NCI-H146 (cell line): ENCODE measurements at regions not wholly inside any gene's neighbourhood (a gene's known extent, or its start where the extent isn't known, plus 50 kb on each side); places are given as distances from the start of the nearest gene placed in this dataset.
"Not testable (repeated sequence)": the region's sequence is repeated elsewhere in the genome, so short reads cannot be mapped to it uniquely, and the experiment has no call there.

Source experiments
- DNase-seq: peaks from one replicate; lab custom pipeline; 2025; lab: John Stamatoyannopoulos, UW

DNA sequence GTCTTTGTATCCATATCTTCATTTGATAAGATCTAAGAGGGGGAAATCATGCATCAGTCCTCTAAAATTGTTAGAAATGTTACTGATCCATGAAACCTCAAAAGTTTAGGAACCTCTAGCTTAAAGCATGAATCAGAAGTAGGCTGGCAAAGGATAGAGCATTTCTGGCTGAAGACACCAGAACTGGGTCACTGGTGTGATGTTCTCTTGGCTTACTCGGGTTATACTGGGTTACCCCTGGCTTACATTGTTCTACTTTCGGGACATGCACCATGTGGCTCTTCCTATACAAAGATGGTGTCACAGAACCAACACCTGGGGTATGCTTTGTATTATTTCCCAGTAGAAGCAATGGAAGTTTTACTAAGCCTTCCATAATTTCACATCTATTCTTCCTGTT, 83.2 kb upstream of the TNP1 start:
- no peak for DNase-seq

GRCh38 chr2:216942465-216942864, 82.6 kb upstream of the TNP1 start:
- no peak for DNase-seq

DNA sequence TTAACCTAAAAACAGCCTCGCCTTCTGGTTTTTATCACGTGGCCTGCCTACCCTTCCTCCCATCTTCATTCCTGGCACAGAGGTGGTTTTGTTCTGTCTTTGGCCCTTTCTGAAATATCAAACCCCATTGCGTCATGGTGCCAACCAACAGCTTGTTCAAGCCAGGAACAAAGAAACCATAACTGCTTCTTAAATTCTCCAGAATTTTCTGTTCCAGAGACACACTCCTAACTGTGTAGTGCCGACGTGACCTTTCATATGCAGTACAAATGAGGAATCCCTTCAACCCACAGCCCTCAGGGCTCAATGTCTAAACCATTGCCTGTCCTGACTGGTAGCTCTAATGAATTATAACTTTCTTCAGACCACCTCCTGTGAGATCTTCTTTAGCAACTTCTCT, 82.2 kb upstream of the TNP1 start:
- no peak for DNase-seq

GRCh38 chr2:216936954-216937357, 77.1 kb upstream of the TNP1 start:
- peak; percentile 50 for DNase-seq

- no peak for DNase-seq
Observed at GRCh38 chr2:216934623-216935022, 74.8 kb upstream of the TNP1 start.

- no peak for DNase-seq
Observed at GRCh38 chr2:216934151-216934550, 74.3 kb upstream of the TNP1 start.

- DNase-seq: no peak
Observed at GRCh38 chr2:216932863-216933548, 73.1 kb upstream of the TNP1 start.

DNA sequence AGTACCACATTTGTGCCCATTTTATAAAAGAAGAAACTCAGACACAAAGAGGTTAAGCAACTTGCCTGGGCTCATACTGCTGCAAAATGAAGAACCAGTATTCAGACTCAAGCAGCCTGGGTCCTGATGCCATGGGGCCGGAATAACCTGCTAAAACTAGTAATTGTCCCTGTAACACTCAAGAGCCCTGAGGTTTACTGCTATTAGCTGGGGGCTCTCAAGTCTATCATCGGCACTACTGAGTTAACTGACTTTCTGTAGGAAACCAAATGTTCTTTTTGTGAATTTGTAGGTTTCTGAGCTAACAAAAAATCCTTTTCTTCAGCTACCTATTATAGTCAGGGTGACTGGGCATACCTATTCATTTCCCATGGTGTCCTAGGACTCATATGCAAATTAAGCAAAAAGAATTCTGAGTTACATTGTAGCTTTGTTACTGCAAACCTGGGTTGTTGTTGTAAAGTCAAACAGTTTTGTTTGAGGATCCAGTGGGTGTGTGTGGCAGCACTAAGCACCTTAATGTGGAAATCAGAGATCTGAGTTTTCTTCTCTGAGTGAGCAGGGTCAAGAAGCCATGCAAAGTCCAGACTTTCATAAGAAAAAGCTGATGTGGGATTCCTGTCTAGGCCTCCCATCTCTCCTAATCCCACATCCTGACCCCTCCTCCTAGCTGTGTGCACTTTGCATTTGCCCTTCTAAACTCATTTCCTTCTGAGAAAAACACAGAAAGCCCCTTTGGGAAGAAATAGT, 72.4 kb upstream of the TNP1 start:
- DNase-seq: no peak

GRCh38 chr2:216930716-216931115, 70.9 kb upstream of the TNP1 start:
- DNase-seq: no peak

DNA sequence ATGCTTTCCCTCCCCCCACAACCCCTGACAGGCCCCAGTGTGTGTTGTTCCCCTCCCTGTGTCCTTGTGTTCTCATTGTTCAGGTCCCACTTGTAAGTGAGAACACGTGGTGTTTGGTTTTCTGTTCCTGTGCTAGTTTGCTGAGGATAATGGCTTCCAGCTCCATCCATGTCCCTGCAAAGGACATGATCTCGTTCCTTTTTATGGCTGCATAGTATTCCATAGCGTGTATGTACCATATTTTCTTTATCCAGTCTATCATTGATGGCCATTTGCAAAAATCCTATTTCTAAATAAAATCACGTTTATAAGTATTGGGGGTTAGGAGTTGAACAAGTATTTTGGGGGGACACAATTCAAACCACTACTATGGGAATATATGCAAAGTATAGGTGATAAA, 69.5 kb upstream of the TNP1 start:
- DNase-seq: not testable (repeated sequence)

- DNase-seq: peak; percentile 73
Observed at GRCh38 chr2:216927163-216927562, 67.3 kb upstream of the TNP1 start.

DNA sequence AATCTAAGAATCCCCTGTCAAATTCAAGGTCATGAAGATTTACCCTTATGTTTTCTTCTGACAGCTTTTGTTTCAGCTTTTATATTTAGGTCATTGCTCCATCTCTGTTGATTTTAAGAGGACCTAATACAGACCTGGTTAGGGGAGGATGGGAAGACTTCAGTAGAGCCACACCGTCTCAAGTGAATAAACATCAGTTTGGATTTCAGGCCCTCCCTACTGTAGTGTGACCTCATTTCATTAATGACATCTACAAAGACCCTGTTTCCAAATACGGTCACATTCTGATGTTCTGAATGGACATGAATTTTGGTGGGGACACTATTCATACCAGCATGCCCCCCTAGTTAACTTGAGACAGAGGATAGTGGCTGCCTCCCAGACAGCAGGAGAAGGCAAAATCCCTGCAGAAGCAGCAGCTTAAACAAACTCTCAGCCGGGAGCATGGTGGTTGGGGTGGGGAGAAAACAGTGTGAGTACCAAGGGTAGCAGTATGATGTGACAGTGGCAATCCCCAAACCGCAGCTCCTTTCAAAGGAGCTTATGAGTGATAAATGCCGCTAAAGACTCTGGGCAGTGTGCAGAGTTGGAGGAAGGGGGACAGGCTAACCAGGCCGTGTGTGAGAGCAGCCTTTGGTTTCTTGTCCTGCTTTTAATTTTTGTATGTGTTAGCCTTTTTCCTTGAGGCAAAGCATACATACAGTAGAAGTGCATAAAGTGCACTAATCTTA, 65.9 kb upstream of the TNP1 start:
- no peak for DNase-seq

- no peak for DNase-seq
Observed at GRCh38 chr2:216925006-216925405, 65.1 kb upstream of the TNP1 start.

- DNase-seq: no peak
Observed at GRCh38 chr2:216923706-216924105, 63.8 kb upstream of the TNP1 start.

GRCh38 chr2:216922175-216922780, 62.4 kb upstream of the TNP1 start:
- DNase-seq: no peak

GRCh38 chr2:216920937-216921456, 61.1 kb upstream of the TNP1 start:
- no peak for DNase-seq

- no peak for DNase-seq
Observed at GRCh38 chr2:216920143-216920876, 60.4 kb upstream of the TNP1 start.

DNA sequence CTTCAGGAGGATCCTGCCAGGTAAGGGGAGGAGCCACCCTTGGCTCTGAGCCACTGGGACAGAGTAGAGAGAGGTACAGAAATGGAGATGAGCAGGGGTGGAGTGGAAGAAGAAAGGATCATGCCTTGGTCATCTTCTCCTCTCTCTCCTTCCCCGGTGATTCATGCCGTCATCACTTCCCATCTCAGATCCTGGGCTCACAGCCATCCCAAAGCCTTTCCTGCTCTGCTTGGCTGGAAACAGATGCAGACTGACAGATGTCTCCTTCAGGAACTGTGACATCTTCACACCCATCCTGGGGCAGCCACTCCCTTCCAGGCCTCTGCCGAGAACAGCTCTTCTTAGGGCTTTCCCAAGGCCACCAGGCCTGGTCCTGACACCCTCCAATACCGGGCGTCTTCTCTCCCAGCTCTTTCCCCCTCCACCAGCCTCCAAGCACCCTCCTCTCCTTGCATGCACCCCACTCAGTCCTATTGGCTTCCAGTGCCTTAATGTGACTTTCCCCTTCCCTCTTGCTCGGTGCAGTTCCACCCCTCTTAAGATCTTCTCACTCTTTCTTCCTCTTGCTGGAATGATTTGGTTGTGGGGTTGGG, 58.3 kb upstream of the TNP1 start:
- no peak for DNase-seq

- DNase-seq: no peak
Observed at GRCh38 chr2:216916956-216917650, 57.2 kb upstream of the TNP1 start.

DNA sequence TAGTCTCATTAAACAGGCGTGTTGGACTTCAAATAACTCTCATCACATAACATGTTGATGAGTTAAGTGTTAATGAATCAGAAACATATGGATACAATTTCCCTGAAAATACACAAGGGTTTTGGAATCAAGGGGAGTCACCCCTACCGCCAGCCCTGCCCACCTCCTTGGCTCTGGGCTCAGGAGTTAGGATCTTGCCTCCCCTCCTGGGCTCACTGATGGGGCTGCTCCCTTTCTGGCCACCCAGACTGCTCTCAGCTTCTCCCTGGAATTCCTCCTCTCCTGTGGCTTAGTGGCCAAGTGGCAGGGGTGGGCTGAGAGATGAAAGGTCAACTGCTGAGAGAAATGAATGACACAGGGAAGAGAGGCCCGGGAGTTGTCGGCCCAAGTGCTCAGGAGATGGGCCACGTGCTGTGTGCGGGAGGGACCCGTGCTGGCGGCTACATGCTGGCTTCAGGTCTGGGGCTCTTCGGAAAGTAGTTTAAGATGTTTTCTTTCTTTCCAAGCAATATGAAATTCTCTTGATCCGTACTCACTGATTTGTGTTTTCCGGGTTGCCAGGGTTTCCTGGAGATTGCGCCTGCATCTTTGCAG, 55.8 kb upstream of the TNP1 start:
- no peak for DNase-seq
